Cardiac fibroblast (primary cell): ENCODE measurements at regions not wholly inside any gene's neighbourhood (a gene's known extent, or its start where the extent isn't known, plus 50 kb on each side); places are given as distances from the start of the nearest gene placed in this dataset.

Source experiments
- DNase-seq, 2 donors: peaks; one replicate each; pipeline versions ENCODE4 v3.0.0 to v3.0.0-alpha.2; 2010; ENCODE audit warnings: low read depth in 2 of 2
- H3K4me3 ChIP-seq, 2 donors: replicated peaks in 1 of 2; 1 replicate in 1 of 2; 2 replicates in 1 of 2; pipeline ENCODE4 v1.5.1; 2011; ENCODE audit warnings: low read depth in 2 of 2, low read length in 2 of 2, mild to moderate bottlenecking in 2 of 2, moderate library complexity in 1 of 2
- CTCF ChIP-seq: IDR thresholded peaks from one replicate; pipeline ENCODE4 v1.5.1; 2011; ENCODE audit warnings: low read depth, mild to moderate bottlenecking, low read length, inconsistent platforms

- no peak for DNase-seq
- no peak overlapping the region for H3K4me3 ChIP-seq
- TF ChIP-seq CTCF, result no peak
Observed at GRCh38 chr10:111486346-111486745, 409.5 kb downstream of the ADRA2A start.

GRCh38 chr10:111488668-111489067, 411.8 kb downstream of the ADRA2A start:
- H3K4me3 ChIP-seq, result no peak overlapping the region
- no peak for DNase-seq
- TF ChIP-seq CTCF, result no peak

- no peak for TF ChIP-seq CTCF
- no peak overlapping the region for H3K4me3 ChIP-seq
- DNase-seq, result no peak
Observed at GRCh38 chr10:111491154-111491553, 414.3 kb downstream of the ADRA2A start.

- H3K4me3 ChIP-seq, result no peak overlapping the region
- no peak for DNase-seq
- TF ChIP-seq CTCF, result no peak
Observed at GRCh38 chr10:111493024-111493625, 416.3 kb downstream of the ADRA2A start.

- TF ChIP-seq CTCF, result no peak
- DNase-seq, result no peak
Observed at GRCh38 chr10:111498560-111498959, 421.7 kb downstream of the ADRA2A start.

GRCh38 chr10:111504376-111504775, 427.5 kb downstream of the ADRA2A start:
- H3K4me3 ChIP-seq, result no peak overlapping the region
- DNase-seq, result no peak
- no peak for TF ChIP-seq CTCF

More at GRCh38 chr10:111498560-111498959, 421.7 kb downstream of the ADRA2A start:
- no peak overlapping the region for H3K4me3 ChIP-seq
